Breast epithelium (tissue), 4 donors: ENCODE measurements at regions not wholly inside any gene's neighbourhood (a gene's known extent, or its start where the extent isn't known, plus 50 kb on each side); places are given as distances from the start of the nearest gene placed in this dataset.
"Not testable (repeated sequence)": the region's sequence is repeated elsewhere in the genome, so short reads cannot be mapped to it uniquely, and the experiment has no call there.

Experiments
- DNase-seq, 2 donors: peaks; one replicate each; pipeline ENCODE4 v3.0.0-alpha.2; 2019; ENCODE audit warnings: low spot score in 2 of 2
- H3K27ac ChIP-seq, 2 donors: fragments of 200-600 bp; sonication (generic) in 1 of 2; one replicate each; pipeline ENCODE4 v1.5.1; 2016 to 2019; ENCODE audit warnings: mild to moderate bottlenecking in 1 of 2
- H3K27me3 ChIP-seq, 2 donors: fragments of 200-600 bp; sonication (generic) in 1 of 2; one replicate each; pipeline versions ENCODE4 v1.5.1 to v1.6.0; 2017 to 2019; ENCODE audit warnings: control low read depth in 1 of 2, mild to moderate bottlenecking in 1 of 2
- H3K36me3 ChIP-seq: fragments of 200-600 bp; one replicate; pipeline ENCODE4 v1.5.1; 2019
- H3K4me1 ChIP-seq, 2 donors: fragments of 200-600 bp; sonication (generic); one replicate each; pipeline ENCODE4 v1.5.1; 2016 to 2019; ENCODE audit warnings: control low read depth in 1 of 2
- H3K4me3 ChIP-seq, 3 donors: fragments of 200-600 bp; sonication (generic); 1 replicate in 2 of 3; 2 replicates in 1 of 3; pipeline ENCODE4 v1.5.1; 2016 to 2019; ENCODE audit warnings: mild to moderate bottlenecking in 3 of 3, moderate library complexity in 2 of 3
- H3K9me3 ChIP-seq, 2 donors: fragments of 200-600 bp; sonication (generic) in 1 of 2; one replicate each; pipeline ENCODE4 v1.5.1; 2016 to 2019; ENCODE audit warnings: control low read depth in 1 of 2
- CTCF ChIP-seq, 3 donors: fragments of 450-650 bp; IDR thresholded peaks; one replicate each; pipeline ENCODE4 v1.5.1; 2016 to 2017; ENCODE audit warnings: antibody characterized with exemption in 3 of 3, mild to moderate bottlenecking in 3 of 3, moderate library complexity in 3 of 3
- POLR2A ChIP-seq: fragments of 450-650 bp; IDR thresholded peaks from one replicate; pipeline ENCODE4 v1.6.1; 2016; ENCODE audit warnings: antibody characterized with exemption, mild to moderate bottlenecking, moderate library complexity
- intact Hi-C: fragments of 100-400 bp; cut with DNase I; formaldehyde crosslinking; loops from one replicate; pipeline ENCODE4 v1.15.1; 2023; ENCODE audit warnings: low total_unique reads

DNA sequence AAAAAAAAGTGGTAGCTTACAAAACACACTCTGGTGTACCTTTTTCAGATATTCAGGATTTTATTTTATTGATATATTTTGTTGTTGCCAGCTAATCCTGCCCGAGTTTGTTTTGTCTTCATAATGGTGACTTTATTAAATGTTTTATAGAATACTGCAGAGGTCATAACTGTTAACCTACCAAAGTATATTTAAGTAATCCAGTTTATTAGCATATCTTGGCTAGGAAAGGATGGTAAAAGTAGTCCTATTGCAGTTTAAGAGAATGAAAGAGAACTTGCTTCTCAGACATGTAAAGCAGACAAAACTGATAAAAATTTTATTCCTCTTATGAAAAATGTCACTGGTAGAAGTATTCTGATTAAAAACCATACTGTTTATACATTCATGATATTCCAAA lies 59.2 kb upstream of the IGSF10 start:
- no peaks in the 10 kb centered on the region for H3K36me3 ChIP-seq
- H3K27ac ChIP-seq, result no peak overlapping the region
- no peak for TF ChIP-seq CTCF (IDR thresholded peaks at IDR 0.05)
- TF ChIP-seq POLR2A, result no peak
- no peaks in the 10 kb centered on the region for H3K9me3 ChIP-seq
- intact Hi-C loops, result no loop called here
- no peak for DNase-seq
- H3K27me3 ChIP-seq, result no peaks in the 10 kb centered on the region
- no peaks in the 10 kb centered on the region for H3K4me1 ChIP-seq
- H3K4me3 ChIP-seq, result no peak overlapping the region

DNA sequence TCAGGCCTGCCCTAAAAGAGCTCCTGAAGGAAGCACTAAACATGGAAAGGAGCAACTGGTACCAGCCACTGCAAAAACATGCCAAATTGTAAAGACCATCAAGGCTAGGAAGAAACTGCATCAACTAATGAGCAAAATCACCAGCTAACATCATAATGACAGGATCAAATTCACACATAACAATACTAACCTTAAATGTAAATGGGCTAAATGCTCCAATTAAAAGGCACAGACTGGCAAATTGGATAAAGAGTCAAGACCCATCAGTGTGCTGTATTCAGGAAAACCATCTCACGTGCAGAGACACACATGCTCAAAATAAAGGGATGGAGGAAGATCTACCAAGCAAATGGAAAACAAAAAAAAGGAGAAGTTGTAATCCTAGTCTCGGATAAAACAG lies 50.6 kb upstream of the IGSF10 start:
- H3K4me3 ChIP-seq, H3K36me3 ChIP-seq, DNase-seq, H3K9me3 ChIP-seq, H3K27ac ChIP-seq, H3K4me1 ChIP-seq, H3K27me3 ChIP-seq: not testable (repeated sequence)
- intact Hi-C loops, result loop anchor here (5.0 kb wide), 1 partner anchor 1076 kb away; no protein-coding TSS in a partner anchor
